Gastroesophageal sphincter (tissue), 4 donors: ENCODE measurements at regions not wholly inside any gene's neighbourhood (a gene's known extent, or its start where the extent isn't known, plus 50 kb on each side); places are given as distances from the start of the nearest gene placed in this dataset.
"Not testable (repeated sequence)": the region's sequence is repeated elsewhere in the genome, so short reads cannot be mapped to it uniquely, and the experiment has no call there.

ENCODE experiments used
- ATAC-seq: fragments of 150-250 bp; one replicate; pipeline ENCODE4 v1.9.1; 2016; ENCODE audit warnings: mild to moderate bottlenecking, moderate library complexity
- H3K27ac ChIP-seq, 4 donors: fragments of 200-600 bp; sonication (generic) in 3 of 4; 1 replicate in 3 of 4; 2 replicates in 1 of 4; pipeline ENCODE4 v1.5.1; 2016 to 2019
- H3K27me3 ChIP-seq: fragments of 200-600 bp; sonication (generic); one replicate; pipeline ENCODE4 v1.5.1; 2019
- H3K36me3 ChIP-seq, 2 donors: fragments of 200-600 bp; sonication (generic); one replicate each; pipeline ENCODE4 v1.5.1; 2019; ENCODE audit warnings: control low read depth in 1 of 2
- H3K4me1 ChIP-seq, 3 donors: fragments of 200-600 bp; sonication (generic); 1 replicate in 2 of 3; 2 replicates in 1 of 3; pipeline ENCODE4 v1.5.1; 2016 to 2019; ENCODE audit warnings: control low read depth in 2 of 3
- H3K4me3 ChIP-seq, 2 donors: fragments of 200-600 bp; sonication (generic); one replicate each; pipeline ENCODE4 v1.5.1; 2019; ENCODE audit warnings: mild to moderate bottlenecking in 1 of 2, moderate library complexity in 1 of 2
- H3K9me3 ChIP-seq, 3 donors: fragments of 200-600 bp; sonication (generic); one replicate each; pipeline ENCODE4 v1.5.1; 2017 to 2019; ENCODE audit warnings: control low read depth in 2 of 3
- CTCF ChIP-seq, 4 experiments: fragments of 200-600 bp in 2 of 4; fragments of 450-650 bp in 2 of 4; sonication (generic) in 1 of 4; IDR thresholded peaks; one replicate each; pipeline ENCODE4 v1.5.1; 2017 to 2019; ENCODE audit warnings: antibody characterized with exemption in 4 of 4, mild to moderate bottlenecking in 2 of 4, moderate library complexity in 2 of 4
- EP300 ChIP-seq: sonication (generic); formaldehyde crosslinking; IDR thresholded peaks from one replicate; pipeline ENCODE4 v1.6.1; 2017; ENCODE audit warnings: antibody characterized with exemption, mild to moderate bottlenecking
- POLR2A ChIP-seq, 2 donors: fragments of 450-650 bp; IDR thresholded peaks; one replicate each; pipeline ENCODE4 v1.6.1; 2017; ENCODE audit warnings: antibody characterized with exemption in 2 of 2, mild to moderate bottlenecking in 2 of 2, moderate library complexity in 1 of 2
- POLR2AphosphoS5 ChIP-seq: sonication (generic); formaldehyde crosslinking; IDR thresholded peaks from one replicate; pipeline ENCODE4 v1.6.1; 2017; ENCODE audit warnings: antibody characterized with exemption
- WGBS, 2 donors: methylation state at CpG; one replicate each; pipeline ENCODE4 v1.1.5; 2018; ENCODE audit warnings: low coverage in 1 of 2; 5-methylcytosine and 5-hydroxymethylcytosine counted together

DNA sequence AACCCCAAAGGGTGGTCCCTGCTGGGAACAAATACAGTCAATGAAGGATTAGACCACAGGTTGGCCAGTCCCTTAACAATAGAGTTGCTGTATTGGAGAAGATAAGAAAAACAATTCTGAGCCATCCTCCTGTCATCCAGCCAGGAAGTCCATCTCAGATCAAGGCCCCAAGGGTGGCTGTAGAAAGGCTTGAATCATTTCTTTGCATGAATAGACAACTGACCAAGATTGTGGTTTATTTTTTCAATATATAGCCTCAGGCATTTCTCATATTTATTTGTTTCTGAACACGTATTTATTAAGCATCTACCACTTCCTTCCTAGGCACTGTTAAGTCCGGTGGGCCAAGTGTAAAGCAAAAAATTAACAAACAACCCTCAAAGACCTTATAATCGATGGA lies 274.4 kb upstream of the SLC14A2 start:
- TF ChIP-seq EP300 (no peak), CTCF (IDR thresholded peaks at IDR 0.05) (no peak), POLR2A (IDR thresholded peaks at IDR 0.05) (no peak), POLR2AphosphoS5 (no peak)
- WGBS, 2 donors = 79 to 100% methylated on average over 3 of the region's 3 CpGs
- ATAC-seq = no peak
- Histone ChIP-seq H3K36me3 (no peaks in the 10 kb centered on the region), H3K4me1 (no peaks in the 10 kb centered on the region), H3K27ac (no peak overlapping the region), H3K9me3 (no peaks in the 10 kb centered on the region), H3K27me3 (no peaks in the 10 kb centered on the region), H3K4me3 (no peak overlapping the region)

DNA sequence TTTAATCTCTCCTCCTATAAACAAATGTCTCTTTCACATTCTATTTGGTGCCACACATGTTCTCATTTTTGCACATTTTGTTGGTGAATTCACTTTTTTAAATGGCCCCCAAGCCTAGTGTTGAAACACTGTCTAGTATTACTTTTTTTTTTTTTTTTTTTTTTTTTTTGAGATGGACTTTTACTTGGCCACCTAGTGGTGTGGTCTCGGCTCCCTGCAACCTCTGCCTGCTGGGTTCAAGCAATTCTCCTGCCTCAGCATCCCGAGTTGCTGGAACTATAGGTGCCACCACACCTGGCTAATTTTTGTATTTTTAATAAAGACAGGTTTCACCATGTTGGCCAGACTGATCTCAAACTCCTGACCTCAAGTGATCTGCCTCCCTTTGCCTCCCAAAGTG lies 273.8 kb upstream of the SLC14A2 start:
- H3K27ac ChIP-seq = no peak overlapping the region
- ATAC-seq = no peak
- H3K27me3 ChIP-seq = no peaks in the 10 kb centered on the region
- no peaks in the 10 kb centered on the region for H3K4me1 ChIP-seq
- TF ChIP-seq POLR2A (IDR thresholded peaks at IDR 0.05) = no peak
- no peak for TF ChIP-seq CTCF (IDR thresholded peaks at IDR 0.05)
- no peak for TF ChIP-seq EP300
- TF ChIP-seq POLR2AphosphoS5 = no peak
- H3K36me3 ChIP-seq = no peaks in the 10 kb centered on the region
- WGBS, 2 donors = 48% methylated on average over 2 of the region's 2 CpGs; no CpG with 5 or more reads in 1 of the 2 donors
- H3K9me3 ChIP-seq = no peaks in the 10 kb centered on the region
- H3K4me3 ChIP-seq = no peak overlapping the region

DNA sequence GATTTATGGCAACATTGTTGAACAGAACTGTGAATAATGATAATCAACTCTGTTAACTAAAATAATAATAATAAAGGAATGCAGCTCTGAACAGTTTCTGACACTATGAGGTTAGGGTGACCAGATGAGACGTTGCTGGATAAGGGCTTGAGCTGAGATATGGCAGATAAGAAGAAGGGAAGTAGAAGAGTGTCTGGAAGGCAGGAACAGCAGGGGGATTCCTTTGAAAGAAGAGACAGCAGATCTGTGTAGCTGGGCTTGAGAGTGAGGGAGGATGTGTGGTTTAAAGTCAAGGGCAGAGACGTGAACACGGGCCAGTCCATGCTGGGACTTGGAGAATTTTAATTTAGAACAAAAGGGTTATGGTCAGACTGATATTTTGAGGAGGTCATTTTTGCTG lies 273.1 kb upstream of the SLC14A2 start:
- H3K27ac ChIP-seq = no peak overlapping the region
- H3K36me3 ChIP-seq = no peaks in the 10 kb centered on the region
- H3K4me3 ChIP-seq = no peak overlapping the region
- no peaks in the 10 kb centered on the region for H3K27me3 ChIP-seq
- ATAC-seq = no peak
- H3K9me3 ChIP-seq = no peaks in the 10 kb centered on the region
- no peaks in the 10 kb centered on the region for H3K4me1 ChIP-seq
- TF ChIP-seq EP300 (no peak), CTCF (IDR thresholded peaks at IDR 0.05) (no peak), POLR2AphosphoS5 (no peak), POLR2A (IDR thresholded peaks at IDR 0.05) (no peak)
- 51 to 76% methylated on average over 3 of the region's 3 CpGs for WGBS, 2 donors

GRCh38 chr18:45342653-45343052 lies 272.6 kb upstream of the SLC14A2 start:
- TF ChIP-seq EP300 (no peak), CTCF (IDR thresholded peaks at IDR 0.05) (no peak)
- 84 to 94% methylated on average over 3 of the region's 3 CpGs for WGBS, 2 donors
- Histone ChIP-seq H3K4me1 (no peaks in the 10 kb centered on the region), H3K4me3 (no peak overlapping the region), H3K27ac (no peak overlapping the region), H3K36me3 (no peaks in the 10 kb centered on the region), H3K9me3 (no peaks in the 10 kb centered on the region), H3K27me3 (no peaks in the 10 kb centered on the region)
- no peak for ATAC-seq

GRCh38 chr18:45343365-45343764 lies 271.9 kb upstream of the SLC14A2 start:
- Histone ChIP-seq H3K27ac (no peak overlapping the region), H3K36me3 (no peaks in the 10 kb centered on the region), H3K9me3 (no peaks in the 10 kb centered on the region), H3K4me3 (no peak overlapping the region), H3K27me3 (no peaks in the 10 kb centered on the region), H3K4me1 (no peaks in the 10 kb centered on the region)
- WGBS, 2 donors = 80 to 83% methylated on average over 1 to 5 of the region's 5 CpGs
- TF ChIP-seq POLR2A (IDR thresholded peaks at IDR 0.05) (no peak), EP300 (no peak), POLR2AphosphoS5 (no peak), CTCF (IDR thresholded peaks at IDR 0.05) (no peak)
- ATAC-seq = no peak

- not testable (repeated sequence) for H3K27me3 ChIP-seq, H3K9me3 ChIP-seq, H3K27ac ChIP-seq, ATAC-seq, H3K36me3 ChIP-seq, H3K4me3 ChIP-seq, H3K4me1 ChIP-seq
- WGBS, 2 donors = 91 to 95% methylated on average over 5 to 6 of the region's 6 CpGs
Observed at GRCh38 chr18:45344680-45345079, 270.6 kb upstream of the SLC14A2 start.
